Hepatocyte (in vitro differentiated cells): ENCODE measurements at regions not wholly inside any gene's neighbourhood (a gene's known extent, or its start where the extent isn't known, plus 50 kb on each side); places are given as distances from the start of the nearest gene placed in this dataset.

ENCODE experiments used
- DNase-seq: peaks from one replicate; pipeline ENCODE4 v3.0.0-alpha.2; 2016; ENCODE audit warnings: low spot score
- H2AFZ ChIP-seq: fragments of 200-600 bp; sonication (generic); 2 replicates; pipeline ENCODE4 v1.6.0; 2016; ENCODE audit warnings: antibody characterized with exemption, mild to moderate bottlenecking
- H3K27ac ChIP-seq: fragments of 200-600 bp; sonication (generic); 2 replicates; pipeline ENCODE4 v1.5.1; 2016; ENCODE audit warnings: mild to moderate bottlenecking
- H3K27me3 ChIP-seq: fragments of 200-600 bp; sonication (generic); 2 replicates; pipeline ENCODE4 v1.6.1; 2016
- H3K36me3 ChIP-seq: fragments of 200-600 bp; sonication (generic); replicated peaks from 2 replicates; pipeline ENCODE4 v1.5.1; 2016; ENCODE audit warnings: low read depth; ENCODE audit not compliant: insufficient read depth
- H3K4me1 ChIP-seq: fragments of 200-600 bp; sonication (generic); 2 replicates; pipeline ENCODE4 v1.5.1; 2016; ENCODE audit warnings: mild to moderate bottlenecking, moderate library complexity; ENCODE audit not compliant: insufficient read depth
- H3K4me2 ChIP-seq: fragments of 200-600 bp; sonication (generic); 2 replicates; pipeline ENCODE4 v1.6.0; 2016
- H3K4me3 ChIP-seq: fragments of 200-600 bp; sonication (generic); 2 replicates; pipeline ENCODE4 v1.5.1; 2016; ENCODE audit warnings: mild to moderate bottlenecking
- H3K79me2 ChIP-seq: fragments of 200-600 bp; sonication (generic); 2 replicates; pipeline ENCODE4 v1.6.0; 2017; ENCODE audit warnings: mild to moderate bottlenecking
- H3K9me2 ChIP-seq: fragments of 200-600 bp; sonication (generic); replicated peaks from 2 replicates; pipeline ENCODE4 v1.6.0; 2017; ENCODE audit warnings: mild to moderate bottlenecking; ENCODE audit not compliant: insufficient read depth
- H3K9me3 ChIP-seq: fragments of 200-600 bp; sonication (generic); 2 replicates; pipeline ENCODE4 v1.5.1; 2016; ENCODE audit warnings: low read depth, mild to moderate bottlenecking
- H4K20me1 ChIP-seq: fragments of 200-600 bp; sonication (generic); 2 replicates; pipeline ENCODE4 v1.6.0; 2016; ENCODE audit warnings: mild to moderate bottlenecking; ENCODE audit not compliant: insufficient read depth, poor library complexity, severe bottlenecking
- CTCF ChIP-seq: fragments of 200-600 bp; sonication (generic); IDR thresholded peaks from 2 replicates; pipeline ENCODE4 v1.5.1; 2016; ENCODE audit warnings: antibody characterized with exemption, mild to moderate bottlenecking; ENCODE audit not compliant: poor library complexity
- EZH2 ChIP-seq: fragments of 200-600 bp; sonication (generic); IDR thresholded peaks from 2 replicates; pipeline ENCODE4 v1.6.1; 2016; ENCODE audit warnings: antibody characterized with exemption, mild to moderate bottlenecking, borderline replicate concordance
- EZH2phosphoT487 ChIP-seq: fragments of 200-600 bp; sonication (generic); IDR thresholded peaks from one replicate; pipeline ENCODE4 v1.6.1; 2018; ENCODE audit warnings: antibody characterized with exemption, mild to moderate bottlenecking, low read depth, moderate library complexity; ENCODE audit not compliant: unreplicated experiment, severe bottlenecking
- WGBS: methylation state at CpG from one replicate; pipeline ENCODE4 v1.1.6; 2016; ENCODE audit warnings: low lambda C conversion rate; ENCODE audit errors: missing lambda C conversion rate; 5-methylcytosine and 5-hydroxymethylcytosine counted together

GRCh38 chr4:123878976-123879375 is 482.4 kb downstream of the SPRY1 start:
- Histone ChIP-seq H3K79me2 (no peaks in the 10 kb centered on the region), H3K36me3 (no peaks in the 10 kb centered on the region), H3K9me3 (no peaks in the 10 kb centered on the region), H3K4me2 (no peak overlapping the region), H3K27ac (no peak overlapping the region), H4K20me1 (no peaks in the 10 kb centered on the region), H2AFZ (no peak overlapping the region), H3K9me2 (no peaks in the 10 kb centered on the region), H3K4me3 (no peak overlapping the region), H3K4me1 (no peaks in the 10 kb centered on the region), H3K27me3 (no peaks in the 10 kb centered on the region)
- TF ChIP-seq EZH2, result no peak
- TF ChIP-seq CTCF, result no peak
- TF ChIP-seq EZH2phosphoT487, result no peak
- 95% methylated on average over 8 of the region's 8 CpGs for WGBS
- no peak for DNase-seq

GRCh38 chr4:123880631-123881030 is 484.0 kb downstream of the SPRY1 start:
- Histone ChIP-seq H3K4me1 (no peaks in the 10 kb centered on the region), H3K9me3 (no peaks in the 10 kb centered on the region), H3K36me3 (no peaks in the 10 kb centered on the region), H3K4me3 (no peak overlapping the region), H2AFZ (no peak overlapping the region), H3K27ac (no peak overlapping the region), H3K4me2 (no peak overlapping the region), H3K9me2 (no peaks in the 10 kb centered on the region), H4K20me1 (no peaks in the 10 kb centered on the region), H3K79me2 (no peaks in the 10 kb centered on the region), H3K27me3 (no peaks in the 10 kb centered on the region)
- TF ChIP-seq EZH2phosphoT487, result no peak
- no peak for TF ChIP-seq CTCF
- no peak for TF ChIP-seq EZH2
- WGBS, result 77% methylated on average over 3 of the region's 3 CpGs
- no peak for DNase-seq

- TF ChIP-seq EZH2phosphoT487, result no peak
- no peak for TF ChIP-seq CTCF
- no peak for TF ChIP-seq EZH2
- H4K20me1 ChIP-seq, result no peaks in the 10 kb centered on the region
- H3K4me3 ChIP-seq, result no peak overlapping the region
- no peaks in the 10 kb centered on the region for H3K27me3 ChIP-seq
- H3K4me2 ChIP-seq, result no peak overlapping the region
- no peaks in the 10 kb centered on the region for H3K36me3 ChIP-seq
- DNase-seq, result no peak
- no peaks in the 10 kb centered on the region for H3K4me1 ChIP-seq
- 97% methylated on average over 6 of the region's 6 CpGs for WGBS
- H3K9me2 ChIP-seq, result no peaks in the 10 kb centered on the region
- H2AFZ ChIP-seq, result no peak overlapping the region
- H3K9me3 ChIP-seq, result no peaks in the 10 kb centered on the region
- H3K79me2 ChIP-seq, result no peaks in the 10 kb centered on the region
- no peak overlapping the region for H3K27ac ChIP-seq
Observed at GRCh38 chr4:123884922-123885321, 488.3 kb downstream of the SPRY1 start.

DNA sequence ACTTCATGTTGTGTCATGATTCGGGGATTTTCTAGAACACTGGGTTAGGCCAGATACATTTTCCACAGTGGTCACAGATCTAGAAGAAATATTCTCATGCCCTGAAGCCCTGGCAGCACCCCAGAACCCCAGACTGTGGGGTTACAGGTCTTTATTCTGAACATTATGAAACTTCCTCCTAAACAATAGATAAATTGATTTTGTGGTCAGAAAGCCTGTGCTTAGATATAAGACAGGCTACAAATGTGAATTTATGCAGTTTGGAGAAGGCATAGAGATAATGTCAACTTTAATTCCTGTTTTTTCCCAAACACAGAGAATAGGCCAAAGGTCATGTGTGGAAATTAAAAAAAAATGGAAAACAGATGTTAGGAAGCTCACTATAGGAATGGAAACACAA is 492.9 kb downstream of the SPRY1 start:
- H3K27ac ChIP-seq, result no peak overlapping the region
- no peak for DNase-seq
- WGBS, result 74% methylated on average over 1 of the region's 1 CpG
- H2AFZ ChIP-seq, result no peak overlapping the region
- no peak for TF ChIP-seq EZH2phosphoT487
- no peak for TF ChIP-seq EZH2
- TF ChIP-seq CTCF, result no peak
- no peaks in the 10 kb centered on the region for H3K27me3 ChIP-seq
- H3K4me1 ChIP-seq, result peaks cover 12% of the 10 kb centered on the region
- no peak overlapping the region for H3K4me3 ChIP-seq
- no peaks in the 10 kb centered on the region for H3K79me2 ChIP-seq
- no peaks in the 10 kb centered on the region for H3K9me2 ChIP-seq
- H4K20me1 ChIP-seq, result no peaks in the 10 kb centered on the region
- H3K9me3 ChIP-seq, result no peaks in the 10 kb centered on the region
- H3K4me2 ChIP-seq, result no peak overlapping the region
- no peaks in the 10 kb centered on the region for H3K36me3 ChIP-seq
